ENCODE measurements at regions not wholly inside any gene's neighbourhood (a gene's known extent, or its start where the extent isn't known, plus 50 kb on each side); places are given as distances from the start of the nearest gene placed in this dataset.

DNA sequence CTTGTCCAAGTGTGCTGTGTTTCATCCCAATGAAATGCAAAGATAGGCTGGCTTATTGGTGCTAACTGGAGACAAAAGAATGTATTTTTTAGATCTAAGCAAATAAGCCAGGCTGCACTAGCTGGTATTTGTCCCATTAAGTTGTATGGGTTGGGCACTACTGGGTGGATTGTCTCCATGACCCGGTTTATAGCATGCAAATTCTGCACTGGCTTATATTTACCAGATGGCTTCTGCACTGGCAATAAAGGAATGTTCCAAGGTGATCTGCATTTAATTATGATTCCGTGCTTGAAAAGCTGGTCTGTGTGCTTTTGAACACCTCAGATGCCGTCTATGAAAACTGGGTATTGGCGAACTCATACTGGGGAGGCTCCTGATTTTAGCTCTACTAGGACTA lies 61.4 kb upstream of the MOCS1 start:
- H3K36me3 ChIP-seq, result 0 out of 2 replicates have a peak, but pooled peaks cover 5% of the 10 kb centered on the region
- H3K9ac ChIP-seq, result no peak overlapping the region
- no peak overlapping the region for H3K27ac ChIP-seq
- no peak for TF ChIP-seq Cebpa-rat (IDR thresholded peaks at IDR 0.05)
- H3K4me1 ChIP-seq, result no peaks in the 10 kb centered on the region
- no peaks in the 10 kb centered on the region for H3K27me3 ChIP-seq
- no peak overlapping the region for H3K4me2 ChIP-seq
- no peak overlapping the region for H3K4me3 ChIP-seq
- no peaks in the 10 kb centered on the region for H4K20me1 ChIP-seq
- H3K9me3 ChIP-seq, result peaks cover 89% of the 10 kb centered on the region

DNA sequence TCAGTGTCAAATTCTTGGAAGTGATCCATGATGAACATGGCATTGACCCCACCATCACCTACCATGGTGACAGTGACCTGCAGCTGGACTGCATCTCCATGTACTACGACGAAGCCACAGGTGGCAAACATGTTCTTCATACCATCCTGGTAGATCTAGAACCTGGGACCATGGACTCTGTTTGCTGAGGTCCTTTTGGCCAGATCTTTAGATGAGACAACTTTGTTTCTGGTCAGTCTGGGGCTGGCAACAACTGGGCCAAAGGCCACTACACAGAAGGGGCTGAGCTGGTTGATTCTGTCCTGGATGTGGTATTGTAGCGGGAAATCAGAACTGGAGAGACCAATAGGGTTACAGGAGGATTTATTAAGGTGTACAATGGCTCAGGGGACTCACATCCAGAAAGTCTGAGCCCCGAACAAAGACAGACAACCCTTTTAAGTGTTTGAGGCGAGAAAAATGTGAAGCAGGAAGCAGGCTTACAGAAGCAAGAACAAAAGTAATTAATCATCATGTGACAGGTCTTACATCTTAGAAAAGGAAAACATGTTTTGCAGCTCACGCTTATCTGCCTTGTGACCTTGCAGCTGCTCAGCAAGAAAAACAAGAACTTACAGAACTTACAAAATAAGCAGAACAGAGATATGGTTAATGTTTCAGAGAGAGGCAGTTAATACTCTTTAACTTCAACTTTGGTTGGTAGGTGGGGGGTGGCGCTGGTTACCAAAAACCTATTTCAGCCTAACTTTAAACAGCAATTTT lies 58.8 kb upstream of the MOCS1 start:
- H3K9ac ChIP-seq, result no peak overlapping the region
- no peaks in the 10 kb centered on the region for H3K4me1 ChIP-seq
- 0 out of 2 replicates have a peak, but pooled peaks cover 5% of the 10 kb centered on the region for H3K36me3 ChIP-seq
- H3K4me2 ChIP-seq, result no peak overlapping the region
- no peak for TF ChIP-seq Cebpa-rat (IDR thresholded peaks at IDR 0.05)
- H3K9me3 ChIP-seq, result peaks cover 63% of the 10 kb centered on the region
- H3K27ac ChIP-seq, result no peak overlapping the region
- 0 out of 2 replicates have a peak overlapping the region, but pooled peaks have one; percentile 9 for H3K4me3 ChIP-seq
- no peaks in the 10 kb centered on the region for H4K20me1 ChIP-seq
- no peaks in the 10 kb centered on the region for H3K27me3 ChIP-seq

Data from BLaER1 (cell line).